IMR-90 (cell line): ENCODE measurements at regions not wholly inside any gene's neighbourhood (a gene's known extent, or its start where the extent isn't known, plus 50 kb on each side); places are given as distances from the start of the nearest gene placed in this dataset.

ENCODE experiments used
- ATAC-seq: fragments of 200-7000 bp; cut with Tn5 transposase; 2 replicates; pipeline ENCODE4 v1.9.1; 2020; ENCODE audit warnings: low read depth, mild to moderate bottlenecking, moderate library complexity
- BruUV-seq: library from RNA; stranded (reverse); fragments of 400-500 nt; replicated peaks from 2 replicates; lab custom pipeline; 2021; lab: Mats Ljungman, UMichigan
- CTCF ChIA-PET: fragments of 300-600 bp; formaldehyde crosslinking; extraction: SDS; loops from one replicate; lab custom pipeline; 2021; ENCODE audit warnings: antibody characterized with exemption; lab: Yijun Ruan, JAX
- POLR2A ChIA-PET: fragments of 300-600 bp; sonication (Branson Sonifier 250); formaldehyde crosslinking; loops from one replicate; lab custom pipeline; 2022; ENCODE audit warnings: antibody characterized with exemption; ENCODE audit not compliant: unreplicated experiment; lab: Charles Lee
- DNase-seq: peaks from one replicate; pipeline ENCODE4 v3.0.0; 2013
- H2AFZ ChIP-seq: replicated peaks from 2 replicates; pipeline ENCODE3; 2013; ENCODE audit warnings: low read length, mild to moderate bottlenecking; ENCODE audit not compliant: poor library complexity
- H2AK5ac ChIP-seq: 2 replicates; pipeline ENCODE4 v1.6.1; 2013; ENCODE audit warnings: low read depth, low read length, inconsistent platforms
- H2AK9ac ChIP-seq: replicated peaks from 2 replicates; pipeline ENCODE3; 2013; ENCODE audit warnings: mild to moderate bottlenecking, low read depth, low read length, moderate library complexity; ENCODE audit not compliant: poor library complexity
- H2BK120ac ChIP-seq: 2 replicates; pipeline ENCODE4 v1.6.1; 2013; ENCODE audit warnings: low read depth, low read length, inconsistent platforms
- H2BK15ac ChIP-seq: 3 replicates; pipeline ENCODE4 v1.6.1; 2013; ENCODE audit warnings: low read depth, low read length, inconsistent platforms
- H2BK20ac ChIP-seq: 2 replicates; pipeline ENCODE4 v1.6.1; 2013; ENCODE audit warnings: low read depth, mild to moderate bottlenecking, inconsistent platforms, low read length, moderate library complexity
- H2BK5ac ChIP-seq: 2 replicates; pipeline ENCODE4 v1.6.1; 2013; ENCODE audit warnings: mild to moderate bottlenecking, low read depth, low read length, inconsistent platforms; ENCODE audit not compliant: poor library complexity, severe bottlenecking
- H3K14ac ChIP-seq: replicated peaks from 2 replicates; pipeline ENCODE4 v1.6.1; 2013; ENCODE audit warnings: low read depth, low read length, inconsistent platforms
- H3K18ac ChIP-seq: 2 replicates; pipeline ENCODE4 v1.6.1; 2013; ENCODE audit warnings: low read depth, low read length, control low read depth
- H3K23ac ChIP-seq: 2 replicates; pipeline ENCODE4 v1.6.1; 2013; ENCODE audit warnings: low read depth, low read length, inconsistent platforms
- H3K27ac ChIP-seq: 2 replicates; pipeline ENCODE4 v1.5.1; 2013; ENCODE audit warnings: mild to moderate bottlenecking, control low read depth, low read length; ENCODE audit not compliant: insufficient read depth
- H3K27me3 ChIP-seq: 2 replicates; pipeline ENCODE4 v1.6.1; 2013; ENCODE audit warnings: low read length; ENCODE audit not compliant: control insufficient read depth, insufficient read depth
- H3K36me3 ChIP-seq: 2 replicates; pipeline ENCODE4 v1.6.1; 2013; ENCODE audit warnings: low read length, mixed read lengths; ENCODE audit not compliant: control insufficient read depth, insufficient read depth
- H3K4ac ChIP-seq: 2 replicates; pipeline ENCODE4 v1.6.1; 2013; ENCODE audit warnings: low read depth, low read length, inconsistent platforms
- H3K4me1 ChIP-seq: 2 replicates; pipeline ENCODE4 v1.6.1; 2013; ENCODE audit warnings: low read length, mixed read lengths; ENCODE audit not compliant: control insufficient read depth, insufficient read depth
- H3K4me2 ChIP-seq: 2 replicates; pipeline ENCODE4 v1.6.1; 2013; ENCODE audit warnings: low read depth, mild to moderate bottlenecking, control low read depth, low read length, moderate library complexity
- H3K4me3 ChIP-seq: 2 replicates; pipeline ENCODE4 v1.5.1; 2013; ENCODE audit warnings: low read depth, mild to moderate bottlenecking, control low read depth, low read length, moderate library complexity; ENCODE audit not compliant: insufficient read depth
- H3K56ac ChIP-seq: 2 replicates; pipeline ENCODE4 v1.6.1; 2013; ENCODE audit warnings: low read length, inconsistent platforms; ENCODE audit not compliant: insufficient read depth; ENCODE audit errors: extremely low read depth
- H3K79me1 ChIP-seq, 2 experiments: 2 replicates each; pipeline ENCODE4 v1.6.1; 2013; ENCODE audit warnings: low read length in 2 of 2, inconsistent platforms in 1 of 2, low read depth in 1 of 2
- H3K9ac ChIP-seq: 2 replicates; pipeline ENCODE4 v1.6.1; 2013; ENCODE audit warnings: low read depth, low read length, control low read depth
- H3K9me1 ChIP-seq: 2 replicates; pipeline ENCODE4 v1.6.1; 2013; ENCODE audit warnings: low read length, inconsistent platforms; ENCODE audit not compliant: insufficient read depth
- H3K9me3 ChIP-seq: 2 replicates; pipeline ENCODE4 v1.6.1; 2013; ENCODE audit warnings: low read length; ENCODE audit not compliant: control insufficient read depth, insufficient read depth
- H4K20me1 ChIP-seq: 2 replicates; pipeline ENCODE4 v1.6.1; 2013; ENCODE audit warnings: low read length, inconsistent platforms; ENCODE audit not compliant: insufficient read depth
- H4K5ac ChIP-seq: 2 replicates; pipeline ENCODE4 v1.6.1; 2013; ENCODE audit warnings: mild to moderate bottlenecking, low read depth, low read length, control low read depth
- H4K8ac ChIP-seq, 2 experiments: 2 replicates each; pipeline ENCODE4 v1.6.1; 2013; ENCODE audit warnings: low read depth in 2 of 2, low read length in 2 of 2, control low read depth in 1 of 2, inconsistent platforms in 1 of 2
- H4K91ac ChIP-seq: 2 replicates; pipeline ENCODE4 v1.6.1; 2013; ENCODE audit warnings: low read depth, low read length, inconsistent platforms; ENCODE audit not compliant: insufficient read depth
- CEBPB ChIP-seq: IDR thresholded peaks from 2 replicates; pipeline ENCODE4 v1.6.1; 2012; ENCODE audit warnings: low read depth, low read length, improper control_type of control experiment
- CHD1 ChIP-seq: IDR thresholded peaks from 2 replicates; pipeline ENCODE4 v1.6.1; 2012; ENCODE audit warnings: low read depth, low read length, improper control_type of control experiment
- CTCF ChIP-seq: conservative IDR thresholded peaks from 2 replicates; pipeline ENCODE4 v1.5.1; 2012; ENCODE audit warnings: mild to moderate bottlenecking, low read depth, low read length, improper control_type of control experiment
- FOS ChIP-seq: fragments of 150-350 bp; IDR thresholded peaks from 2 replicates; pipeline ENCODE4 v1.6.1; 2016; ENCODE audit warnings: low read depth, low read length
- MAFK ChIP-seq: IDR thresholded peaks from 2 replicates; pipeline ENCODE4 v1.6.1; 2012; ENCODE audit warnings: low read depth, low read length, improper control_type of control experiment
- MXI1 ChIP-seq: IDR thresholded peaks from 2 replicates; pipeline ENCODE4 v1.6.1; 2012; ENCODE audit warnings: low read depth, mild to moderate bottlenecking, low read length, moderate library complexity, borderline replicate concordance
- NFE2L2 ChIP-seq: fragments of 150-350 bp; IDR thresholded peaks from 2 replicates; pipeline ENCODE4 v1.6.1; 2016; ENCODE audit warnings: low read depth, mild to moderate bottlenecking, low read length
- POLR2A ChIP-seq: IDR thresholded peaks from 2 replicates; pipeline ENCODE4 v1.6.1; 2012; ENCODE audit warnings: mild to moderate bottlenecking, low read depth, low read length
- RCOR1 ChIP-seq: IDR thresholded peaks from 2 replicates; pipeline ENCODE4 v1.6.1; 2012; ENCODE audit warnings: mild to moderate bottlenecking, low read length, improper control_type of control experiment; ENCODE audit not compliant: insufficient replicate concordance
- WGBS, 2 experiments: methylation state at CpG; one replicate each; pipeline versions ENCODE4 v1.1.5 to v1.1.7; 2013; ENCODE audit warnings: missing lambda C conversion rate in 2 of 2; ENCODE audit not compliant: insufficient read length in 1 of 2; ENCODE audit errors: extremely low coverage in 2 of 2; 5-methylcytosine and 5-hydroxymethylcytosine counted together
- dilution Hi-C: fragments of 300-500 bp; cut with HindIII; formaldehyde crosslinking; loops from one replicate; pipeline ENCODE4 v1.14.3; 2018; ENCODE audit warnings: low sequenced_read_pairs; ENCODE audit not compliant: unreplicated experiment
- in situ Hi-C: fragments of 300-500 bp; cut with MboI; formaldehyde crosslinking; loops from 3 replicates; pipeline ENCODE4 v1.14.3; 2019; ENCODE audit warnings: low sequenced_read_pairs, inconsistent platforms, mixed read lengths
- intact Hi-C: fragments of 100-400 bp; cut with micrococcal nuclease; formaldehyde crosslinking; loops from 2 replicates; pipeline ENCODE4 v1.10.0; 2022

GRCh38 chr7:1292972-1293830 is 60.5 kb downstream of the UNCX start:
- POLR2A ChIA-PET: no interaction called here
- dilution Hi-C loops: no loop called here
- peaks cover 74% of the 10 kb centered on the region for H3K27me3 ChIP-seq

More at GRCh38 chr7:1292972-1293830, 60.5 kb downstream of the UNCX start:
- in situ Hi-C loops: no loop called here
- H4K8ac ChIP-seq: no peak overlapping the region
- no peak overlapping the region for H2BK15ac ChIP-seq
- intact Hi-C loops: no loop called here
- no peak overlapping the region for H4K5ac ChIP-seq
- TF ChIP-seq MXI1 (no peak), CEBPB (no peak), POLR2A (no peak), CHD1 (no peak), FOS (no peak), NFE2L2 (no peak), RCOR1 (no peak), MAFK (no peak), CTCF (no peak)
- H4K20me1 ChIP-seq: no peaks in the 10 kb centered on the region
- H3K4me2 ChIP-seq: no peak overlapping the region
- H3K9me3 ChIP-seq: no peaks in the 10 kb centered on the region
- no peak overlapping the region for H3K23ac ChIP-seq
- H3K18ac ChIP-seq: no peak overlapping the region
- ATAC-seq (no peak), DNase-seq (no peak)
- BruUV-seq: no TSS peak
- H3K9me1 ChIP-seq: no peaks in the 10 kb centered on the region
- CTCF ChIA-PET: no interaction called here
- no peak overlapping the region for H3K9ac ChIP-seq
- H2BK5ac ChIP-seq: no peak overlapping the region
- no peak overlapping the region for H2AFZ ChIP-seq
- H2AK5ac ChIP-seq: no peak overlapping the region
- no peak overlapping the region for H3K27ac ChIP-seq
- no peak overlapping the region for H2BK120ac ChIP-seq
- H3K4me3 ChIP-seq: no peak overlapping the region
- H3K4me1 ChIP-seq: no peaks in the 10 kb centered on the region; the same call in 1 of the 2 replicates
- 27% methylated on average over 3 of the region's 24 CpGs; no CpG with 5 or more reads in 1 of the 2 experiments for WGBS, 2 experiments
- no peak overlapping the region for H2AK9ac ChIP-seq
- H3K56ac ChIP-seq: no peak overlapping the region
- H4K91ac ChIP-seq: no peak overlapping the region
- H3K79me1 ChIP-seq: no peaks in the 10 kb centered on the region
- no peaks in the 10 kb centered on the region for H3K36me3 ChIP-seq
- H2BK20ac ChIP-seq: no peak overlapping the region
- H3K4ac ChIP-seq: no peak overlapping the region
- no peak overlapping the region for H3K14ac ChIP-seq
